BLaER1 (cell line): ENCODE measurements at regions not wholly inside any gene's neighbourhood (a gene's known extent, or its start where the extent isn't known, plus 50 kb on each side); places are given as distances from the start of the nearest gene placed in this dataset.

Experiments used
- H3K27ac ChIP-seq: shearing (Covaris generic); formaldehyde crosslinking; 2 replicates; pipeline ENCODE4 v1.8.1; 2022
- H3K27me3 ChIP-seq: shearing (Covaris generic); formaldehyde crosslinking; 2 replicates; pipeline ENCODE4 v1.8.1; 2022
- H3K36me3 ChIP-seq: shearing (Covaris generic); formaldehyde crosslinking; 2 replicates; pipeline ENCODE4 v1.8.1; 2022
- H3K4me1 ChIP-seq: shearing (Covaris generic); formaldehyde crosslinking; 2 replicates; pipeline ENCODE4 v1.8.1; 2022
- H3K4me2 ChIP-seq: shearing (Covaris generic); formaldehyde crosslinking; 2 replicates; pipeline ENCODE4 v1.8.1; 2022
- H3K4me3 ChIP-seq: shearing (Covaris generic); formaldehyde crosslinking; 2 replicates; pipeline ENCODE4 v1.8.1; 2022
- H3K9ac ChIP-seq: shearing (Covaris generic); formaldehyde crosslinking; 2 replicates; pipeline ENCODE4 v1.8.1; 2022
- H3K9me3 ChIP-seq: shearing (Covaris generic); formaldehyde crosslinking; 2 replicates; pipeline ENCODE4 v1.8.1; 2022
- H4K20me1 ChIP-seq: shearing (Covaris generic); formaldehyde crosslinking; 2 replicates; pipeline ENCODE4 v1.8.1; 2022
- Cebpa-rat ChIP-seq: shearing (Covaris generic); IDR thresholded peaks from 2 replicates; pipeline ENCODE4 v1.8.1; 2022

GRCh38 chr13:84567848-84568247 is 685.6 kb upstream of the SLITRK1 start:
- Histone ChIP-seq H3K27ac (no peak overlapping the region), H4K20me1 (no peaks in the 10 kb centered on the region), H3K9ac (no peak overlapping the region), H3K27me3 (no peaks in the 10 kb centered on the region), H3K4me3 (no peak overlapping the region), H3K4me2 (no peak overlapping the region), H3K4me1 (no peaks in the 10 kb centered on the region), H3K36me3 (no peaks in the 10 kb centered on the region), H3K9me3 (no peaks in the 10 kb centered on the region)
- no peak for TF ChIP-seq Cebpa-rat

- no peak overlapping the region for H3K4me3 ChIP-seq
- H3K27ac ChIP-seq = no peak overlapping the region
Observed at GRCh38 chr13:84566780-84567179, 684.5 kb upstream of the SLITRK1 start.

GRCh38 chr13:84563611-84564010 is 681.3 kb upstream of the SLITRK1 start:
- Histone ChIP-seq H3K27me3 (no peaks in the 10 kb centered on the region), H3K4me1 (no peaks in the 10 kb centered on the region), H4K20me1 (no peaks in the 10 kb centered on the region), H3K4me3 (no peak overlapping the region), H3K4me2 (no peak overlapping the region), H3K9me3 (no peaks in the 10 kb centered on the region), H3K36me3 (no peaks in the 10 kb centered on the region), H3K27ac (no peak overlapping the region), H3K9ac (no peak overlapping the region)
- TF ChIP-seq Cebpa-rat = no peak

More at GRCh38 chr13:84566780-84567179, 684.5 kb upstream of the SLITRK1 start:
- no peaks in the 10 kb centered on the region for H3K27me3 ChIP-seq
- no peak overlapping the region for H3K9ac ChIP-seq
- H4K20me1 ChIP-seq = no peaks in the 10 kb centered on the region
- H3K9me3 ChIP-seq = no peaks in the 10 kb centered on the region
- H3K4me2 ChIP-seq = no peak overlapping the region
- no peak for TF ChIP-seq Cebpa-rat
- no peaks in the 10 kb centered on the region for H3K4me1 ChIP-seq
- H3K36me3 ChIP-seq = no peaks in the 10 kb centered on the region

GRCh38 chr13:84553227-84553626 is 671.0 kb upstream of the SLITRK1 start:
- no peaks in the 10 kb centered on the region for H3K9me3 ChIP-seq
- H3K36me3 ChIP-seq = no peaks in the 10 kb centered on the region
- H3K27me3 ChIP-seq = no peaks in the 10 kb centered on the region
- no peak for TF ChIP-seq Cebpa-rat
- H3K4me1 ChIP-seq = no peaks in the 10 kb centered on the region
- H3K9ac ChIP-seq = no peak overlapping the region
- H3K4me3 ChIP-seq = no peak overlapping the region
- H3K4me2 ChIP-seq = no peak overlapping the region
- H4K20me1 ChIP-seq = no peaks in the 10 kb centered on the region
- no peak overlapping the region for H3K27ac ChIP-seq

DNA sequence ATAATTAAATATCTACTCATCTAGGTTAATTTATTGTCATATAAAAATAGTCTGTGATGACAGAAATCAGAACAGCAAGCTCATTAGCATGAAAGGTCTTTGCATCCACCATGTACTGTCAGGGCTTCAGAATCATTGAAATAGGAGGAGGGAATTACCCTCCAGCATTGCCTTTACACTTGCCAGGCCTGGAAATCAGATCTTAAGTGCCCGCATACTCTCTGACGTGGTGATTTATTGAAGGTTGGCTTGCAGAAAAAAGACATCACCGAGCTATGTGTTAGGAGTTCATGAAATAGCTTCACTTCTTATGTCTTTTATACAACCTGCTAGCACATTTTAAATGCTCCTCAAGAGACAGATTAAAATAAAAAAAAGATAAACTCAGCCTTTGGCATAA is 661.7 kb upstream of the SLITRK1 start:
- no peak for TF ChIP-seq Cebpa-rat
- H3K27me3 ChIP-seq = no peaks in the 10 kb centered on the region
- no peak overlapping the region for H3K9ac ChIP-seq
- no peaks in the 10 kb centered on the region for H4K20me1 ChIP-seq
- no peak overlapping the region for H3K4me2 ChIP-seq
- H3K4me1 ChIP-seq = no peaks in the 10 kb centered on the region
- no peak overlapping the region for H3K27ac ChIP-seq
- H3K9me3 ChIP-seq = no peaks in the 10 kb centered on the region
- H3K4me3 ChIP-seq = no peak overlapping the region
- H3K36me3 ChIP-seq = no peaks in the 10 kb centered on the region

GRCh38 chr13:84542348-84542747 is 660.1 kb upstream of the SLITRK1 start:
- H3K27me3 ChIP-seq = no peaks in the 10 kb centered on the region

GRCh38 chr13:84536906-84537305 is 654.6 kb upstream of the SLITRK1 start:
- Histone ChIP-seq H3K4me1 (no peaks in the 10 kb centered on the region), H3K36me3 (no peaks in the 10 kb centered on the region), H3K9me3 (no peaks in the 10 kb centered on the region), H4K20me1 (no peaks in the 10 kb centered on the region), H3K27ac (no peak overlapping the region), H3K9ac (no peak overlapping the region), H3K4me3 (no peak overlapping the region), H3K27me3 (no peaks in the 10 kb centered on the region), H3K4me2 (no peak overlapping the region)
- TF ChIP-seq Cebpa-rat = no peak

More at GRCh38 chr13:84542348-84542747, 660.1 kb upstream of the SLITRK1 start:
- Histone ChIP-seq H4K20me1 (no peaks in the 10 kb centered on the region), H3K36me3 (no peaks in the 10 kb centered on the region), H3K9me3 (no peaks in the 10 kb centered on the region), H3K9ac (no peak overlapping the region), H3K4me3 (no peak overlapping the region), H3K4me1 (no peaks in the 10 kb centered on the region), H3K27ac (no peak overlapping the region), H3K4me2 (no peak overlapping the region)
- no peak for TF ChIP-seq Cebpa-rat

DNA sequence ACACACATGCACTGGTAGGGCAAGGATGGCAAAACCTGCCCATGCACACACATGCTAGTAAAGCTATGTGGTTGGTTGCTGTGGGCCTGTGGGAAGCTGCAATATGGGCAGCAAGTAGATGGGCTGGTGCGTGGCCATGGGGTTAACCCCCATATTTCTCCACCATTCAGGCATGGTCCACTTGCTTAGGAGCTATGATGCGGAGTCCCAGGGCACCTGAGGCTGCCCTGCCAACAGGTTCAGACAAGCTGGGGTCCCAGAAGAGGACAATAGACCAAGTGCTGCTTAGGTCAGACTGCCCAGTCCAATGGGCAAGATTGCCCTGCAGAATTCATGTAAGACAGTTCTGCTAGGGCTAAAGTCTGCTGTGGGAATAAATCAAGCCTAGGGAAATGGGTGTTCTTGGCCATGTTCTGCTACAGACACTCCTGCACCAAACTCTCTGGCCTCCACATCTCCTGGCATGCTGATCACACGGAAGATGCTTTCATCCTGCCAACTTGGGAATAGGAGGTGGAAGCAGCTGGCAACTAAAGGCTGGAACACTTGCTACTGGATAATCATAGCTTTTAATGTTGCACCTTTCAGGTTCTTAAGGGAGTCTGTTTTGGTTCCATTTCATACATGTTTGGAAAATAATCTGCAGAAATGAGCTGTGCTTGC is 646.3 kb upstream of the SLITRK1 start:
- no peak for TF ChIP-seq Cebpa-rat
- Histone ChIP-seq H3K9ac (no peak overlapping the region), H3K27me3 (no peaks in the 10 kb centered on the region), H3K4me3 (no peak overlapping the region), H4K20me1 (no peaks in the 10 kb centered on the region), H3K27ac (no peak overlapping the region), H3K4me1 (no peaks in the 10 kb centered on the region), H3K9me3 (no peaks in the 10 kb centered on the region), H3K4me2 (no peak overlapping the region), H3K36me3 (no peaks in the 10 kb centered on the region)

- H4K20me1 ChIP-seq = no peaks in the 10 kb centered on the region
- no peaks in the 10 kb centered on the region for H3K9me3 ChIP-seq
- no peak overlapping the region for H3K9ac ChIP-seq
- TF ChIP-seq Cebpa-rat = no peak
- no peak overlapping the region for H3K4me3 ChIP-seq
- H3K27me3 ChIP-seq = no peaks in the 10 kb centered on the region
- no peaks in the 10 kb centered on the region for H3K4me1 ChIP-seq
- no peak overlapping the region for H3K27ac ChIP-seq
- no peak overlapping the region for H3K4me2 ChIP-seq
- H3K36me3 ChIP-seq = no peaks in the 10 kb centered on the region
Observed at GRCh38 chr13:84525865-84526264, 643.6 kb upstream of the SLITRK1 start.

GRCh38 chr13:84524586-84524985 is 642.3 kb upstream of the SLITRK1 start:
- no peak overlapping the region for H3K4me3 ChIP-seq
- no peaks in the 10 kb centered on the region for H3K27me3 ChIP-seq
- H3K9me3 ChIP-seq = no peaks in the 10 kb centered on the region
- no peak overlapping the region for H3K4me2 ChIP-seq
- H4K20me1 ChIP-seq = no peaks in the 10 kb centered on the region
- H3K36me3 ChIP-seq = no peaks in the 10 kb centered on the region
- no peaks in the 10 kb centered on the region for H3K4me1 ChIP-seq
- no peak overlapping the region for H3K9ac ChIP-seq
- H3K27ac ChIP-seq = no peak overlapping the region
- no peak for TF ChIP-seq Cebpa-rat

DNA sequence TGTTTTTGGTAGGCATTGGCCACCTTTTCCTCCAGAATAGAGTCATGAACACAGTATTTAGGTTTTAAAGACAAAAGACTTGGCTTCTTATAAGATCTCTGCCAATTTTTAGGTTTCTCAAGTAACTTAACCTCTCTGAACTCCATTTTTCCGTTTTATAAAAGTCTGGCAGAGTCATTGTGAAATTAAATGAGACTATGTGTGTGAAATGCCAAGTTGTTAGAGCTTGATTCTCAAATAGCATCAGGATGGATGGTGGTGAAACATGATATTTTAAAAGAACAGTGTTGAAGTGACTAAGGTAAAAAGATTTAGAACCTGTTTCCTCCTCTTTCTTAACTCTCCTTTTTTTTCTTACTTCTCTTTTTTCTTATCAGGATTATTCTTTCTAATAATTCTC is 617.7 kb upstream of the SLITRK1 start:
- Histone ChIP-seq H3K9me3 (peaks cover 4% of the 10 kb centered on the region; the same call in 1 of the 2 replicates), H3K27me3 (no peaks in the 10 kb centered on the region), H4K20me1 (no peaks in the 10 kb centered on the region), H3K36me3 (no peaks in the 10 kb centered on the region), H3K9ac (no peak overlapping the region), H3K4me3 (no peak overlapping the region), H3K4me1 (no peaks in the 10 kb centered on the region), H3K4me2 (no peak overlapping the region), H3K27ac (no peak overlapping the region)
- TF ChIP-seq Cebpa-rat = no peak
